ENCODE measurements at regions not wholly inside any gene's neighbourhood (a gene's known extent, or its start where the extent isn't known, plus 50 kb on each side); places are given as distances from the start of the nearest gene placed in this dataset.
A peak's percentile ranks its signal among the peaks of the same experiment; 100 is the strongest.
"Not testable (repeated sequence)": the region's sequence is repeated elsewhere in the genome, so short reads cannot be mapped to it uniquely, and the experiment has no call there.

DNA sequence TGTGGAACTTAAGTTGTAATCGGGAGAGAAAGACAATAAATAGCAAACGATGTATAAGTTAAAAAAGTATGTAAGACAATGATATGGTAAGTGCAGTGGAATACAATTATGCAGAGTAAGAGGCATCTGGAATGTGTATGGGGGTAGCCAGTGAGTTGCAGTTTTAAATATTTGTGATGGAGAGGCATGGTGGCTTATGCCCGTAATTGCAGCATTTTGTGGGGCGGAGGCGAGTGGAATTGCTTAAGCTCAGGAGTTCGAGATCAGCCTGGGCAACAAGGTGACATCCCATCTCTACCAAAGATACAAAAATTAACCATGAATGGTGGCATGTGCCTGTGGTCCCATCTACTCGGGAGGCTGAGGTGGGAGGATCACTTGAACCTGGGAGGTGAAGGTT lies 52.5 kb upstream of the WDFY3 start:
- no peaks in the 10 kb centered on the region for H3K36me3 ChIP-seq (ENCODE audit: control insufficient read depth, insufficient read depth, low read length)
- no peaks in the 10 kb centered on the region for H3K9me3 ChIP-seq (ENCODE audit: control insufficient read depth, insufficient read depth, low read length)
- 95% methylated on average over 2 of the region's 7 CpGs for WGBS (ENCODE audit: insufficient coverage)
- no peaks in the 10 kb centered on the region for H3K27me3 ChIP-seq (ENCODE audit: control insufficient read depth, insufficient read depth, low read length)
- H3K27ac ChIP-seq (ENCODE audit: low read depth, low read length), result no peak overlapping the region
- H3K4me1 ChIP-seq (ENCODE audit: control insufficient read depth, insufficient read depth, low read length), result no peaks in the 10 kb centered on the region
- no peak overlapping the region for H3K4me3 ChIP-seq (ENCODE audit: low read depth, low read length)
- no peak for DNase-seq (ENCODE audit: low read depth in 4 of 6, low spot score in 6 of 6)

- 70% methylated on average over 1 of the region's 2 CpGs for WGBS (ENCODE audit: insufficient coverage)
- H3K27me3 ChIP-seq (ENCODE audit: control insufficient read depth, insufficient read depth, low read length), result no peaks in the 10 kb centered on the region
- DNase-seq (ENCODE audit: low read depth in 4 of 6, low spot score in 6 of 6), result no peak
- H3K27ac ChIP-seq (ENCODE audit: low read depth, low read length), result no peak overlapping the region
- H3K9me3 ChIP-seq (ENCODE audit: control insufficient read depth, insufficient read depth, low read length), result no peaks in the 10 kb centered on the region
- H3K4me1 ChIP-seq (ENCODE audit: control insufficient read depth, insufficient read depth, low read length), result no peaks in the 10 kb centered on the region
- H3K4me3 ChIP-seq (ENCODE audit: low read depth, low read length), result no peak overlapping the region
- H3K36me3 ChIP-seq (ENCODE audit: control insufficient read depth, insufficient read depth, low read length), result no peaks in the 10 kb centered on the region
Measured at GRCh38 chr4:85019411-85019810, 52.9 kb upstream of the WDFY3 start.

DNA sequence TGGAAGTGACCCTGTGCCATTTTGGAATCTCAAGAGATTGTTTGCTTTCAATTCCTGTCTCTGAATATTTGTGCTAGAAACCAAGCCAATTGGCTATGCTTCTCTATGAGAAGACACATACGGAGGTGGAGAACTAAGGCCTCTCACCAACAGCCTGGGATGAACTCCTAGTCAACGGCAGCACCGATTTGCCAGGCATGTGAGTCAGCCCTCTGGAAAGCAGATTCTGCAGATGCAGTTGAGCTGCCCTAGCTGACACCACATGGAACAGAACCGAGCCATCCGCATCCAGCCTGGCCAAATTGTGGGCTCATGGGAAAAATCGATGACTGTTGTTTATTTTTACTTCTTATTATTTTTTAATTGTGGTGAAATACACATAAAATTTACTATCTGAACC lies 58.2 kb upstream of the WDFY3 start:
- H3K9me3 ChIP-seq (ENCODE audit: control insufficient read depth, insufficient read depth, low read length), result no peaks in the 10 kb centered on the region
- no peaks in the 10 kb centered on the region for H3K4me1 ChIP-seq (ENCODE audit: control insufficient read depth, insufficient read depth, low read length)
- no peaks in the 10 kb centered on the region for H3K36me3 ChIP-seq (ENCODE audit: control insufficient read depth, insufficient read depth, low read length)
- no peak overlapping the region for H3K27ac ChIP-seq (ENCODE audit: low read depth, low read length)
- DNase-seq (ENCODE audit: low read depth in 4 of 6, low spot score in 6 of 6), result no peak
- H3K4me3 ChIP-seq (ENCODE audit: low read depth, low read length), result no peak overlapping the region
- H3K27me3 ChIP-seq (ENCODE audit: control insufficient read depth, insufficient read depth, low read length), result no peaks in the 10 kb centered on the region
- 84% methylated on average over 3 of the region's 6 CpGs for WGBS (ENCODE audit: insufficient coverage)

DNA sequence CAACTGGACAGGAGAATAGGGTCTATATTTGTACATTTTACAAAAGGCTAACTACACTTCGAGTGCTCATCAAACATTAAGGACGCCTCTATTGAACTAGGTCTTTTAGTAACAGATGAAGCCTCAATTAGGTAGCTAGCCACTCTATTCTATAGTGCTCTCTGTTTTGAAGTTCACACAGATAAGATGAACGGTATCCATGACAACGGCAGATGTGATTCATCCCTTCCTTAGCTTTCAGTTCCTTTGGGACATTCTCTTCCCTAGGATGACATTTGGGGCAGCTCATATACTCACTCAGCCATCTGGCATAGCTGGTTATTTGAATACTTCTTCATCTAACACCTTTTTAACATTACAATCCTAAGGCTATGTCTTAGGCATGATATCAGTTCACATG lies 62.4 kb upstream of the WDFY3 start:
- H3K36me3 ChIP-seq (ENCODE audit: control insufficient read depth, insufficient read depth, low read length), result no peaks in the 10 kb centered on the region
- no peak overlapping the region for H3K4me3 ChIP-seq (ENCODE audit: low read depth, low read length)
- no peak overlapping the region for H3K27ac ChIP-seq (ENCODE audit: low read depth, low read length)
- WGBS (ENCODE audit: insufficient coverage), result 85% methylated on average over 2 of the region's 4 CpGs
- peak in 3 of 6 donors; percentile 2 to 65 (median 18) for DNase-seq (ENCODE audit: low read depth in 4 of 6, low spot score in 6 of 6)
- H3K9me3 ChIP-seq (ENCODE audit: control insufficient read depth, insufficient read depth, low read length), result no peaks in the 10 kb centered on the region
- no peaks in the 10 kb centered on the region for H3K4me1 ChIP-seq (ENCODE audit: control insufficient read depth, insufficient read depth, low read length)
- H3K27me3 ChIP-seq (ENCODE audit: control insufficient read depth, insufficient read depth, low read length), result no peaks in the 10 kb centered on the region

DNA sequence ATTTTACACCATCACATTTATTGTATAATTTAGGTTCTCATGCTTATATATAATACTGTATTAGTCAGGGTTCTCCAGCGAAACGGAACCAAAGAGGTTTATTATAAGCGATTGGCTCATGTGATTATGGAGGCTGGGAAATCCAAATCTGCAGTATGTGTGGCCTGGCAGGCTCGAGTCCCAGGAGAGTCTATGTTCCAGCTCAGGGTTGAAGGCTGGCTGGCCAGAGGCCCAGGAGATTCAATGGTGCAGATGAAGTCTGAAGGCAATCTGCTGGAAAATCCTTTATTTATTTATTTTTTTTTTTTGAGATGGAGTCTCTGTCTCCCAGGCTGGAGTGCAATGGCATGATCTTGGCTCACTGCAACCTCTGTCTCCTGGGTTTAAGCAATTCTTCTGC lies 63.0 kb upstream of the WDFY3 start:
- DNase-seq (ENCODE audit: low read depth in 4 of 6, low spot score in 6 of 6), result no peak
- Histone ChIP-seq H3K27me3 (ENCODE audit: control insufficient read depth, insufficient read depth, low read length) (no peaks in the 10 kb centered on the region), H3K36me3 (ENCODE audit: control insufficient read depth, insufficient read depth, low read length) (no peaks in the 10 kb centered on the region), H3K9me3 (ENCODE audit: control insufficient read depth, insufficient read depth, low read length) (no peaks in the 10 kb centered on the region), H3K27ac (ENCODE audit: low read depth, low read length) (no peak overlapping the region), H3K4me1 (ENCODE audit: control insufficient read depth, insufficient read depth, low read length) (no peaks in the 10 kb centered on the region), H3K4me3 (ENCODE audit: low read depth, low read length) (no peak overlapping the region)
- WGBS (ENCODE audit: insufficient coverage), result 94% methylated on average over 4 of the region's 4 CpGs

DNA sequence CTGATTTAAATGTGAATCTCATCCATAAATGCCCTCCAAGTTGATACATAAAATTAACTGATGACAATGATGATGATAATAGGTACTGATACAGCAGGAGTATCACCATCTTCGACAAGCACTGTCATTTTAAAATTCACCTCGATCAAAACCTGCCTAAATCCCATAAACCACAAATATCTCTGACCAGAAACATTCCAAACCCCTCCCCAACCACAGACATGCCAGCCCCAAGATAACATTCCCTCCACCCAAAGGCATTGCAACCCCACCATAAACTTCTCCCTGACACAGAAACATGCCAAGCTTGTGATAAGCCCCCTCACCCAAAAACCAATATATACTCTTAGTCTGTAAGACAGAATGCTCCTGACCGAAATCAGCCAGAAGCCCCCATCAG lies 63.7 kb upstream of the WDFY3 start:
- no peak overlapping the region for H3K27ac ChIP-seq (ENCODE audit: low read depth, low read length)
- no peaks in the 10 kb centered on the region for H3K4me1 ChIP-seq (ENCODE audit: control insufficient read depth, insufficient read depth, low read length)
- DNase-seq (ENCODE audit: low read depth in 4 of 6, low spot score in 6 of 6), result no peak
- H3K27me3 ChIP-seq (ENCODE audit: control insufficient read depth, insufficient read depth, low read length), result no peaks in the 10 kb centered on the region
- no peaks in the 10 kb centered on the region for H3K9me3 ChIP-seq (ENCODE audit: control insufficient read depth, insufficient read depth, low read length)
- 90% methylated on average over 2 of the region's 3 CpGs for WGBS (ENCODE audit: insufficient coverage)
- no peaks in the 10 kb centered on the region for H3K36me3 ChIP-seq (ENCODE audit: control insufficient read depth, insufficient read depth, low read length)
- no peak overlapping the region for H3K4me3 ChIP-seq (ENCODE audit: low read depth, low read length)

DNA sequence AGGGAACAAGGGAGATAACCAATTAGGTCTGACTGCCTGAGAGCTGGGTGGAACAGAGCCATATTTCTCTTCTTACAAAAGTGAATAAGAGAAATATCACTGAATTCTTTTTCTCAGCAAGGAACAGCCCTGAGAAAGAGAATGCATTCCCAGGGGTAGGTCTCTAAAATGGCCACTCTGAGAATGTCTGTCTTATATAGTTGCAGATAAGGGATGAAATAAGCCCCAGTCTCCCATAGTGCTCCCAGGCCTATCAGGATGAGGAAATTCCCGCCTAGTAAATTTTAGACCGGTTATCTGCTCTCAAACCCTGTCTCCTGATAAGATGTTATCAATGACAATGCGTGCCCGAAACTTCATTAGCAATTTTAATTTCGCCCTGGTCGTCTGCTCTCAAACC lies 67.3 kb upstream of the WDFY3 start:
- H3K27me3 ChIP-seq (ENCODE audit: control insufficient read depth, insufficient read depth, low read length); H3K4me3 ChIP-seq (ENCODE audit: low read depth, low read length); DNase-seq (ENCODE audit: low read depth in 4 of 6, low spot score in 6 of 6); H3K36me3 ChIP-seq (ENCODE audit: control insufficient read depth, insufficient read depth, low read length); H3K4me1 ChIP-seq (ENCODE audit: control insufficient read depth, insufficient read depth, low read length); H3K27ac ChIP-seq (ENCODE audit: low read depth, low read length); H3K9me3 ChIP-seq (ENCODE audit: control insufficient read depth, insufficient read depth, low read length): not testable (repeated sequence)
- WGBS (ENCODE audit: insufficient coverage), result 93% methylated on average over 5 of the region's 6 CpGs

DNA sequence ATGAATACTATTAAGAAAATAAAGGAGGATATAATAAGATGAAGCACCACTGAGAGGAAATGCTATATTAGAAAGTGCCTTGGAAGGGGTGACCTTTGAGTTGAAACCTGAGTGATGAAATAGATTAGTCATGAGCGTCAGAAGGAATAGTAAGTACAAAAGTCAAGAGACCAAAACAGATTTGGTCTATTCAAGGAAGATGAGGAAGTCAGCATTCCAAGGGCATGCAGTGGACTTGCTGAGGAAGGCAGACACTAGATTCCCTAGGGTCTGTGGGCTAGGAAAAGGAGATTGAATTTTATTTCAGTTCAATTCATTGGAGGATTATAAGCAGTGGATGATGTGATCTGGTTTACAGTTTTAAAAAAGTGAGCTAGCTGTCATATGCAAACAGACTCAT lies 73.0 kb upstream of the WDFY3 start:
- no peak overlapping the region for H3K4me3 ChIP-seq (ENCODE audit: low read depth, low read length)
- no peaks in the 10 kb centered on the region for H3K27me3 ChIP-seq (ENCODE audit: control insufficient read depth, insufficient read depth, low read length)
- no peaks in the 10 kb centered on the region for H3K36me3 ChIP-seq (ENCODE audit: control insufficient read depth, insufficient read depth, low read length)
- 86% methylated on average over 1 of the region's 1 CpG for WGBS (ENCODE audit: insufficient coverage)
- no peak overlapping the region for H3K27ac ChIP-seq (ENCODE audit: low read depth, low read length)
- H3K9me3 ChIP-seq (ENCODE audit: control insufficient read depth, insufficient read depth, low read length), result no peaks in the 10 kb centered on the region
- H3K4me1 ChIP-seq (ENCODE audit: control insufficient read depth, insufficient read depth, low read length), result no peaks in the 10 kb centered on the region
- no peak for DNase-seq (ENCODE audit: low read depth in 4 of 6, low spot score in 6 of 6)

DNA sequence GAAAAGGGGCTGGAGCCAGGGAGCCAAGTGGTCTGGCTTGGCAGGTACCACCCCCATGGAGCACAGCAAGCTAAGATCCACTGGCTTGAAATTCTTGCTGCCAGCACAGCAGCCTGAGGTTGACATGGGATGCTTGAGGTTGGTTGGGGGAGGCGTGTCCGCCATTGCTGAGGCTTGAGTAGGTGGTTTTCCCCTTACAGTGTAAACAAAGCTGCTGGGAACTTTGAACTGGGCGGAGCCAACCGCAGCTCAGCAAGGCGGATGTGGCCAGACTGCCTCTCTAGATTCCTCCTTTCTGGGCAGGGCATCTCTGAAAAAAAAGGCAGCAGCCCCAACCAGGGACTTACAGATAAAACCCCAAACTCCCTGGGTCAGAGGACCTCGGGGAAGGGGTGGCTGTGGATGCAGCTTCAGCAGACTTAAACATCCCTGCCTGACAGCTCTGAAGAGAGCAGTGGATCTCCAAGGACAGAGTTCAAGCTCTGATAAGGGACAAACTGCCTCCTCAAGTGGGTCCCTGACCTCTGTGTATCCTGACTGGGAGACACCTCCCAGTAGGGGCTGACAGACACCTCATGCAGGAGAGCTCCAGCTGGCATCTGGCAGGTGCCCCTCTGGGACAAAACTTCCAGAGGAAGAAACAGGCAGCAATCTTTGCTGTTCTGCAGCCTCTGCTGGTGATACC lies 77.5 kb upstream of the WDFY3 start:
- not testable (repeated sequence) for H3K4me1 ChIP-seq (ENCODE audit: control insufficient read depth, insufficient read depth, low read length); H3K36me3 ChIP-seq (ENCODE audit: control insufficient read depth, insufficient read depth, low read length); H3K27ac ChIP-seq (ENCODE audit: low read depth, low read length); H3K4me3 ChIP-seq (ENCODE audit: low read depth, low read length); DNase-seq (ENCODE audit: low read depth in 4 of 6, low spot score in 6 of 6); H3K9me3 ChIP-seq (ENCODE audit: control insufficient read depth, insufficient read depth, low read length); H3K27me3 ChIP-seq (ENCODE audit: control insufficient read depth, insufficient read depth, low read length)
- 89% methylated on average over 5 of the region's 6 CpGs for WGBS (ENCODE audit: insufficient coverage)

DNA sequence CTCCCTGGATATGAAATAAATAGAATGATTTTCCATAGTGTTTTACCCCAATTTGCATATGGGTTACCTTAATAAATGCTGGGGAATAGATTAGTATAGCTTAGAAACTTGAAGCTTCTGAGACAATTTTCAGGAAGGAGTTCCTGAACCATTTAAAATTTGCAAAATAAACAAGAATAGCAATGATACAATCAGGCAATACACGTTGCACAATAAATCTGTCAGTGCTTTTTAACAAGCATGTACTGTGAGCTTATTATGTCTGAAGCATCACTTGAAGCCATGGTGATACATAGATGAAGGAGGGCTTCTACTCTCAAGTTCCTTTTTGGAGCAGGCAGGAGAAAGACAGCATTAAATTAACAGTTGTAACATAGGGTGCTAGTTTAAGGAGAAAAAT lies 84.2 kb upstream of the WDFY3 start:
- no peaks in the 10 kb centered on the region for H3K36me3 ChIP-seq (ENCODE audit: control insufficient read depth, insufficient read depth, low read length)
- H3K27me3 ChIP-seq (ENCODE audit: control insufficient read depth, insufficient read depth, low read length), result no peaks in the 10 kb centered on the region
- DNase-seq (ENCODE audit: low read depth in 4 of 6, low spot score in 6 of 6), result no peak
- no peaks in the 10 kb centered on the region for H3K9me3 ChIP-seq (ENCODE audit: control insufficient read depth, insufficient read depth, low read length)
- no peak overlapping the region for H3K4me3 ChIP-seq (ENCODE audit: low read depth, low read length)
- H3K27ac ChIP-seq (ENCODE audit: low read depth, low read length), result no peak overlapping the region
- no CpG with 5 or more reads among the region's 1 CpG for WGBS (ENCODE audit: insufficient coverage)
- H3K4me1 ChIP-seq (ENCODE audit: control insufficient read depth, insufficient read depth, low read length), result no peaks in the 10 kb centered on the region

All from spinal cord (tissue), 9 donors.